H1 (cell line): ENCODE measurements at regions not wholly inside any gene's neighbourhood (a gene's known extent, or its start where the extent isn't known, plus 50 kb on each side); places are given as distances from the start of the nearest gene placed in this dataset.

ENCODE experiments used
- CTCF ChIA-PET: fragments of 300-600 bp; sonication (Branson Sonifier 250); formaldehyde crosslinking; loops from one replicate; lab custom pipeline; 2021; ENCODE audit not compliant: partially characterized antibody; lab: Charles Lee
- POLR2A ChIA-PET: fragments of 300-600 bp; sonication (Branson Sonifier 250); formaldehyde crosslinking; loops from one replicate; lab custom pipeline; 2021; ENCODE audit warnings: inconsistent platforms; ENCODE audit not compliant: partially characterized antibody; lab: Charles Lee
- DNase-seq, 2 experiments: peaks; one replicate each; pipeline versions ENCODE4 v3.0.0 to v3.0.0-alpha.2; 2010 to 2022; ENCODE audit warnings: low spot score in 2 of 2, low read depth in 1 of 2, mixed read lengths in 1 of 2
- FAIRE-seq: peaks from 2 replicates; lab custom pipeline; 2011; peaks lifted over from hg19 to GRCh38; lab: Jason Lieb, UNC
- H2AFZ ChIP-seq: 2 replicates; pipeline ENCODE4 v1.8.1; 2012; ENCODE audit warnings: low read length, inconsistent platforms
- H2AK5ac ChIP-seq: 2 replicates; pipeline ENCODE4 v1.6.1; 2013; ENCODE audit warnings: low read depth, low read length
- H2BK120ac ChIP-seq: replicated peaks from 2 replicates; pipeline ENCODE3; 2013; ENCODE audit warnings: low read depth, low read length, inconsistent platforms
- H2BK12ac ChIP-seq: 2 replicates; pipeline ENCODE4 v1.6.1; 2013; ENCODE audit warnings: low read depth, low read length
- H2BK15ac ChIP-seq: 2 replicates; pipeline ENCODE4 v1.6.1; 2013; ENCODE audit warnings: low read length
- H2BK20ac ChIP-seq: 2 replicates; pipeline ENCODE4 v1.6.1; 2013; ENCODE audit warnings: low read length
- H2BK5ac ChIP-seq: 2 replicates; pipeline ENCODE4 v1.6.1; 2013; ENCODE audit warnings: low read depth, low read length
- H3K14ac ChIP-seq: 2 replicates; pipeline ENCODE4 v1.6.1; 2013; ENCODE audit warnings: inconsistent platforms; ENCODE audit not compliant: insufficient read length
- H3K18ac ChIP-seq: 2 replicates; pipeline ENCODE4 v1.6.1; 2013; ENCODE audit warnings: low read length; ENCODE audit errors: extremely low read depth
- H3K23ac ChIP-seq: 2 replicates; pipeline ENCODE4 v1.6.1; 2013; ENCODE audit warnings: inconsistent platforms; ENCODE audit not compliant: insufficient read length
- H3K23me2 ChIP-seq: 2 replicates; pipeline ENCODE4 v1.6.1; 2013; ENCODE audit warnings: low read depth, low read length
- H3K27ac ChIP-seq: 2 replicates; pipeline ENCODE4 v1.6.1; 2011; ENCODE audit warnings: low read depth, low read length, inconsistent platforms
- H3K27me3 ChIP-seq, 4 experiments: replicated peaks in 1 of 4; 1 replicate in 1 of 4; 2 replicates in 3 of 4; pipeline versions ENCODE4 v1.6.1 to v1.8.1; 2011 to 2013; ENCODE audit warnings: low read length in 3 of 4, mild to moderate bottlenecking in 3 of 4, inconsistent platforms in 2 of 4, mixed read lengths in 2 of 4, moderate library complexity in 1 of 4; ENCODE audit not compliant: control insufficient read depth in 3 of 4, insufficient read depth in 3 of 4; ENCODE audit errors: extremely low read depth in 1 of 4
- H3K36me3 ChIP-seq, 4 experiments: 2 replicates each; pipeline versions ENCODE4 v1.6.1 to v1.8.1; 2011 to 2013; ENCODE audit warnings: mild to moderate bottlenecking in 4 of 4, low read length in 3 of 4, moderate library complexity in 2 of 4, control low read depth in 1 of 4, inconsistent platforms in 1 of 4; ENCODE audit not compliant: insufficient read depth in 4 of 4, control insufficient read depth in 2 of 4
- H3K4ac ChIP-seq: replicated peaks from 2 replicates; pipeline ENCODE3; 2013; ENCODE audit warnings: low read length, low read depth, mixed read lengths, inconsistent platforms; ENCODE audit not compliant: insufficient read length
- H3K4me1 ChIP-seq, 4 experiments: replicated peaks in 1 of 4; 1 replicate in 1 of 4; 2 replicates in 3 of 4; pipeline versions ENCODE4 v1.6.1 to v1.8.1; 2011 to 2013; ENCODE audit warnings: low read length in 3 of 4, inconsistent platforms in 2 of 4, mixed read lengths in 1 of 4; ENCODE audit not compliant: insufficient read depth in 4 of 4, control insufficient read depth in 3 of 4
- H3K4me2 ChIP-seq, 2 experiments: 2 replicates each; pipeline versions ENCODE4 v1.6.1 to v1.8.1; 2011 to 2013; ENCODE audit warnings: low read depth in 2 of 2, low read length in 2 of 2, control low read depth in 1 of 2, inconsistent platforms in 1 of 2, mild to moderate bottlenecking in 1 of 2; ENCODE audit not compliant: insufficient read depth in 1 of 2
- H3K4me3 ChIP-seq, 4 experiments: fragments of 200-600, 300-600 bp in 1 of 4; sonication (generic), shearing (Covaris generic), sonication (Bioruptor Twin) in 1 of 4; 2 replicates each; pipeline versions ENCODE4 v1.5.1 to v1.8.1; 2011 to 2016; ENCODE audit warnings: low read length in 4 of 4, low read depth in 3 of 4, control low read depth in 2 of 4, inconsistent platforms in 2 of 4, mild to moderate bottlenecking in 2 of 4, mixed read lengths in 1 of 4, moderate library complexity in 1 of 4; ENCODE audit not compliant: insufficient read depth in 2 of 4; ENCODE audit errors: extremely low read depth in 1 of 4
- H3K56ac ChIP-seq: replicated peaks from 2 replicates; pipeline ENCODE3; 2013; ENCODE audit warnings: low read depth, mild to moderate bottlenecking, mixed read lengths, low read length, inconsistent platforms; ENCODE audit not compliant: insufficient read length
- H3K79me1 ChIP-seq: 2 replicates; pipeline ENCODE4 v1.6.1; 2013; ENCODE audit warnings: low read depth, low read length, control low read depth
- H3K79me2 ChIP-seq, 2 experiments: 2 replicates each; pipeline versions ENCODE4 v1.6.1 to v1.8.1; 2012 to 2013; ENCODE audit warnings: low read length in 2 of 2, mild to moderate bottlenecking in 2 of 2, inconsistent platforms in 1 of 2; ENCODE audit not compliant: insufficient read depth in 2 of 2, control insufficient read depth in 1 of 2
- H3K9ac ChIP-seq, 4 experiments: replicated peaks in 1 of 4; 1 replicate in 1 of 4; 2 replicates in 3 of 4; pipeline versions ENCODE4 v1.6.1 to v1.8.1; 2011 to 2013; ENCODE audit warnings: low read depth in 3 of 4, low read length in 3 of 4, control low read depth in 2 of 4, mild to moderate bottlenecking in 2 of 4, moderate library complexity in 2 of 4, inconsistent platforms in 1 of 4; ENCODE audit errors: extremely low read depth in 1 of 4
- H3K9me3 ChIP-seq, 2 experiments: 2 replicates each; pipeline versions ENCODE4 v1.6.1 to v1.8.1; 2012 to 2013; ENCODE audit warnings: mild to moderate bottlenecking in 2 of 2, moderate library complexity in 2 of 2, control low read depth in 1 of 2, inconsistent platforms in 1 of 2, low read depth in 1 of 2, low read length in 1 of 2, mixed read lengths in 1 of 2; ENCODE audit not compliant: insufficient read depth in 2 of 2
- H4K20me1 ChIP-seq, 2 experiments: replicated peaks in 1 of 2; 2 replicates each; pipeline versions ENCODE3 to v1.8.1; 2011 to 2013; ENCODE audit warnings: inconsistent platforms in 2 of 2, low read length in 2 of 2, mild to moderate bottlenecking in 1 of 2; ENCODE audit not compliant: insufficient read depth in 2 of 2, control insufficient read depth in 1 of 2
- H4K5ac ChIP-seq: 2 replicates; pipeline ENCODE4 v1.6.1; 2013; ENCODE audit warnings: low read length, low read depth, mixed read lengths, inconsistent platforms; ENCODE audit not compliant: insufficient read length
- H4K8ac ChIP-seq: 2 replicates; pipeline ENCODE4 v1.8.0; 2013; ENCODE audit warnings: mild to moderate bottlenecking, moderate library complexity, low read length, inconsistent platforms; ENCODE audit not compliant: insufficient read depth; ENCODE audit errors: extremely low read depth
- H4K91ac ChIP-seq: replicated peaks from 2 replicates; pipeline ENCODE3; 2013; ENCODE audit warnings: low read length, mixed read lengths, inconsistent platforms; ENCODE audit not compliant: insufficient read length
- EGR1 ChIP-seq: IDR thresholded peaks from 2 replicates; pipeline ENCODE4 v1.6.1; 2011; ENCODE audit warnings: low read depth, low read length, borderline replicate concordance
- HDAC2 ChIP-seq, 2 experiments: fragments of 300-600 bp in 1 of 2; sonication (generic) in 1 of 2; IDR thresholded peaks; 2 replicates each; pipeline ENCODE4 v1.6.1; 2011 to 2012; ENCODE audit warnings: low read depth in 2 of 2, low read length in 2 of 2, mild to moderate bottlenecking in 2 of 2, moderate library complexity in 2 of 2, borderline replicate concordance in 1 of 2, inconsistent platforms in 1 of 2
- MAFK ChIP-seq: IDR thresholded peaks from 2 replicates; pipeline ENCODE4 v1.6.1; 2012; ENCODE audit warnings: low read depth, mild to moderate bottlenecking, improper control_type of control experiment, low read length
- POU5F1 ChIP-seq: IDR thresholded peaks from 2 replicates; pipeline ENCODE4 v1.6.1; 2011; ENCODE audit warnings: low read depth, mild to moderate bottlenecking, low read length, moderate library complexity
- WGBS, 2 experiments: shearing (Covaris generic) in 1 of 2; methylation state at CpG; one replicate each; pipeline versions ENCODE4 v1.1.6 to v1.1.7; 2013 to 2015; ENCODE audit warnings: low lambda C conversion rate in 2 of 2, mixed read lengths in 2 of 2, inconsistent platforms in 1 of 2, low coverage in 1 of 2, missing lambda C conversion rate in 1 of 2; ENCODE audit not compliant: insufficient replicate concordance in 2 of 2, insufficient coverage in 1 of 2, insufficient read length in 1 of 2; ENCODE audit errors: extremely low coverage in 1 of 2, missing lambda C conversion rate in 1 of 2; 5-methylcytosine and 5-hydroxymethylcytosine counted together
- TF ChIP-seq, protein P1 (sequence below): IDR thresholded peaks from 2 replicates; pipeline ENCODE4 v1.6.1; 2012; ENCODE audit warnings: inconsistent platforms

DNA sequence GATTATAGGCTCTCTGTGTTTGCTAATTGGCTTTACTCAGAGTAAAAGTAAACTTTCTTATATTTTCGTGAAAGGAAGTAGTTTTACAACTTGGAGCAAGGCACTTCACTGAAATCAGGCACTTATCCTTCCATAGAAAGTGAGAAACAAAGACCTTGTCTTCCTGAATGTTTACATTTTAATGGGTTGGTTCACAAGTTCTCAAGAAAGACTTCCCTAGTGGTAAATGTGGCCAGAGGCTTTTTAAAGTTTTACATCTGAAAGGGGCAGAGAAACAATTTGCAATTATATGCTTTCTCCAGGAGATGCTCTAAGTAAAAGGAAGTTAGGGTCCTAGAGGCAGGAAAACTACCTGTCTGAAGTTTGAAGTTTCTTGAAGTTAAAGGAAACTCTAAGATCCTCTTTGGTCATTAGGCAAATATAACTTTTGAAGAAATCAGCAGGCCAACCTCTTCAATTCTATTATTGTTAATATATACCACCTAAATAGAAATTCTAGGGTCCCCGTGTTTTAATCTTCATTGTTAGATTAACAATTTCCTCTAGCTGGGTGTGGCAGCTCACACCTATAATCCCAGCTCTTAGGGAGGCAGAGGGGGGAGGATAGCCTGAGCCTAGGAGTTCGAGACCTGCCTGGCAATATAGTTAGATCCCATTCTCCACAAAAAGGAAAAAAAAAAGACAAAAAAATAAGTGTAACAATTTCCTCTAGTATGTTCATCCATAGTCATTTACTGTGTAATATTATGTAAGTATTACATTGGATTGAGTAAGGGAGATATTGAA lies 644.9 kb upstream of the FOXG1 start:
- Histone ChIP-seq H2BK15ac (no peak overlapping the region), H2BK120ac (no peak overlapping the region)

More for the DNA sequence above, 644.9 kb upstream of the FOXG1 start:
- no peaks in the 10 kb centered on the region for H3K79me2 ChIP-seq
- H3K9me3 ChIP-seq, result no peaks in the 10 kb centered on the region
- no peak overlapping the region for H2BK12ac ChIP-seq
- no peak overlapping the region for H2BK5ac ChIP-seq
- no peak overlapping the region for H3K18ac ChIP-seq
- no peaks in the 10 kb centered on the region for H3K79me1 ChIP-seq
- no peaks in the 10 kb centered on the region for H3K36me3 ChIP-seq
- H2AK5ac ChIP-seq, result no peak overlapping the region
- H3K27ac ChIP-seq, result no peak overlapping the region
- DNase-seq, result peak in 1 of 2 experiments; percentile 17
- no peaks in the 10 kb centered on the region for H3K4me1 ChIP-seq
- peak overlapping the region in 1 of 4 experiments; percentile 18; a peak in 1 of 8 replicates for H3K4me3 ChIP-seq
- H3K23me2 ChIP-seq, result no peaks in the 10 kb centered on the region
- TF ChIP-seq EGR1 (no peak), POU5F1 (0 out of 2 replicates have a peak, but pooled peaks have one; percentile 37), MAFK (no peak), HDAC2 (IDR thresholded peaks at IDR 0.05; ENCODE audit: borderline replicate concordance in 1 of 2, low read depth in 2 of 2, low read length in 2 of 2) (0 out of 4 replicates have a peak, but pooled peaks of 1 of the 2 experiments have one; percentile 39)
- TF ChIP-seq, protein P1, sequence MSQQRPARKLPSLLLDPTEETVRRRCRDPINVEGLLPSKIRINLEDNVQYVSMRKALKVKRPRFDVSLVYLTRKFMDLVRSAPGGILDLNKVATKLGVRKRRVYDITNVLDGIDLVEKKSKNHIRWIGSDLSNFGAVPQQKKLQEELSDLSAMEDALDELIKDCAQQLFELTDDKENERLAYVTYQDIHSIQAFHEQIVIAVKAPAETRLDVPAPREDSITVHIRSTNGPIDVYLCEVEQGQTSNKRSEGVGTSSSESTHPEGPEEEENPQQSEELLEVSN, result no peak
- H4K8ac ChIP-seq, result no peak overlapping the region
- H3K56ac ChIP-seq, result no peak overlapping the region
- ChIA-PET CTCF (interaction anchor here (1.6 kb wide), 1 partner anchor 21 kb away, joined by 4 read pairs; no protein-coding TSS in a partner anchor), POLR2A (no interaction called here)
- H4K5ac ChIP-seq, result no peak overlapping the region
- peak overlapping the region in 1 of 2 experiments; percentile 25; a peak in 1 of 4 replicates for H3K4me2 ChIP-seq
- H3K23ac ChIP-seq, result no peak overlapping the region
- H3K27me3 ChIP-seq, result peaks cover 21 to 60% (median 45%) of the 10 kb centered on the region in 4 experiments
- 0% methylated on average over 2 of the region's 3 CpGs; no CpG with 5 or more reads in 1 of the 2 experiments for WGBS, 2 experiments
- no peak overlapping the region for H2AFZ ChIP-seq
- no peak overlapping the region for H4K91ac ChIP-seq
- no peak overlapping the region for H3K4ac ChIP-seq
- no peak overlapping the region for H2BK20ac ChIP-seq
- FAIRE-seq, result no peak
- peaks cover 1 to 2% of the 10 kb centered on the region in 2 experiments for H4K20me1 ChIP-seq
- H3K14ac ChIP-seq, result no peak overlapping the region
- no peak overlapping the region for H3K9ac ChIP-seq
